ENCODE measurements at regions not wholly inside any gene's neighbourhood (a gene's known extent, or its start where the extent isn't known, plus 50 kb on each side); places are given as distances from the start of the nearest gene placed in this dataset.

DNA sequence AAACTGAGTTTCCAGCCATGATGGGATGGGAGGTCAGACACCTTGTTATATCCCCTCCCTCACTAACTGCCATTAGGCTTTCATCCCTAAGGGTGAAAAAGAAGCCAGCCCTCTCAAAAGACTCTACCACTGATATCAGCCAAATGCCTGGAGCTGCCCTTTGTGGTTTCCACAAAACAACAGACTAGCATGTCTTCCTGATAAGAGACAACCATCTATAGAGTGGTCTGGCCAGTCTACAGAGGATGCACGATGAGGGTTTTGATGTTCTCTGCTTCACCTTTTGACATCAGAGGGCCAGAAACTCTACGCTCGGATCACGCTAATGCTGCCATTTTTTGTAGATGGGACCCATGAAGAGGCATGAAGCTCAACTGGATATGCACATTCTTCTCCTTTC is 61.7 kb upstream of the ARHGAP18 start:
- DNase-seq (ENCODE audit: low spot score in 2 of 2, unreplicated experiment in 2 of 2) = no peak
- Mint-ChIP-seq H3K4me3 (no peak overlapping the region), H3K27me3 (ENCODE audit: low read depth) (peaks cover 28% of the 10 kb centered on the region), H3K36me3 (no peaks in the 10 kb centered on the region), H3K27ac (no peak overlapping the region), H3K9me3 (peaks cover 8% of the 10 kb centered on the region), H3K4me1 (peaks cover 14% of the 10 kb centered on the region)
- TF ChIP-seq, protein P1, sequence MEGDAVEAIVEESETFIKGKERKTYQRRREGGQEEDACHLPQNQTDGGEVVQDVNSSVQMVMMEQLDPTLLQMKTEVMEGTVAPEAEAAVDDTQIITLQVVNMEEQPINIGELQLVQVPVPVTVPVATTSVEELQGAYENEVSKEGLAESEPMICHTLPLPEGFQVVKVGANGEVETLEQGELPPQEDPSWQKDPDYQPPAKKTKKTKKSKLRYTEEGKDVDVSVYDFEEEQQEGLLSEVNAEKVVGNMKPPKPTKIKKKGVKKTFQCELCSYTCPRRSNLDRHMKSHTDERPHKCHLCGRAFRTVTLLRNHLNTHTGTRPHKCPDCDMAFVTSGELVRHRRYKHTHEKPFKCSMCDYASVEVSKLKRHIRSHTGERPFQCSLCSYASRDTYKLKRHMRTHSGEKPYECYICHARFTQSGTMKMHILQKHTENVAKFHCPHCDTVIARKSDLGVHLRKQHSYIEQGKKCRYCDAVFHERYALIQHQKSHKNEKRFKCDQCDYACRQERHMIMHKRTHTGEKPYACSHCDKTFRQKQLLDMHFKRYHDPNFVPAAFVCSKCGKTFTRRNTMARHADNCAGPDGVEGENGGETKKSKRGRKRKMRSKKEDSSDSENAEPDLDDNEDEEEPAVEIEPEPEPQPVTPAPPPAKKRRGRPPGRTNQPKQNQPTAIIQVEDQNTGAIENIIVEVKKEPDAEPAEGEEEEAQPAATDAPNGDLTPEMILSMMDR (IDR thresholded peaks at IDR 0.05; ENCODE audit: unreplicated experiment) = no peak

DNA sequence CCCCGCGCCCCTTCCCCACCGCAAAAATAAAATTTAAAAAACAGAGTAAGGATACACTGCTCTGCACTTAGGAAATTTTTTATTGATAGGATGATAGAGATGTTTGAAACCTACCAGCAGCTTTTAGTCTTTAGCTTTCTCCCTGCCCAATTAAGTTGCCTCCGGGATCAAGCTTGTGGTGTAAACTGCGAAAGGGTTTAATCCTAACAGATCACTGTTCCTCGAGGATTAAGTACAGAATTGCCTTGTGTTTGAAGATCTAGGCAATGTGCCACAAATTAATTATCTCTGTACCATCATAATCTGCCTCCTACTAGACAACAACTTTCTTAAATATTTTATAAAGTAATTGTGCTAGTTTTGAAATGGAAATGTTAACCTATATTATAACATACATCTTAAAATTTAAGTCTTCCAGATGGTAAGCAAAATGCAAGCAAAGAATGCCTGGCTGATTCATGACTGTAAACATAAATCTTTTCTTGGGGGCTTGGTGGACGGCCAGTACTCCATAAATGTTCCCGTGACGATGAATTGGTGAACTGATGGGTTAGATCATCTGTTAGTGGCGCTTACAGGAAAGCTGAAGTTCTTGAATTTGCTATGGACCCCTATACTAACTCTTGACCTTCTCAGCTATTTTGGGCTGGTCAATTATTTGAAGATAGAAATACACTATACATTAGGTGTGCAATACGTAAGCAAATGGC is 58.0 kb upstream of the ARHGAP18 start:
- H3K36me3 Mint-ChIP-seq = no peaks in the 10 kb centered on the region
- H3K4me3 Mint-ChIP-seq = peak overlapping the region; percentile 73
- peaks cover 17% of the 10 kb centered on the region for H3K4me1 Mint-ChIP-seq
- TF ChIP-seq, protein P1 (IDR thresholded peaks at IDR 0.05; ENCODE audit: unreplicated experiment) = no peak
- peaks cover 4% of the 10 kb centered on the region for H3K9me3 Mint-ChIP-seq
- no peak overlapping the region for H3K27ac Mint-ChIP-seq
- DNase-seq (ENCODE audit: low spot score in 2 of 2, unreplicated experiment in 2 of 2) = no peak
- peaks cover 51% of the 10 kb centered on the region for H3K27me3 Mint-ChIP-seq (ENCODE audit: low read depth)

- Mint-ChIP-seq H3K36me3 (no peaks in the 10 kb centered on the region), H3K9me3 (peaks cover 2% of the 10 kb centered on the region), H3K27me3 (ENCODE audit: low read depth) (peaks cover 48% of the 10 kb centered on the region), H3K4me3 (peak overlapping the region; percentile 73), H3K4me1 (peaks cover 17% of the 10 kb centered on the region), H3K27ac (no peak overlapping the region)
- DNase-seq (ENCODE audit: low spot score in 2 of 2, unreplicated experiment in 2 of 2) = peak; percentile 27 to 52
- TF ChIP-seq, protein P1 (IDR thresholded peaks at IDR 0.05; ENCODE audit: unreplicated experiment) = no peak
Measured at GRCh38 chr6:129766959-129767728, 57.2 kb upstream of the ARHGAP18 start.

GRCh38 chr6:129764761-129765407 is 54.9 kb upstream of the ARHGAP18 start:
- Mint-ChIP-seq H3K9me3 (no peaks in the 10 kb centered on the region), H3K27me3 (ENCODE audit: low read depth) (peaks cover 37% of the 10 kb centered on the region), H3K27ac (no peak overlapping the region), H3K36me3 (no peaks in the 10 kb centered on the region), H3K4me1 (peaks cover 19% of the 10 kb centered on the region), H3K4me3 (no peak overlapping the region)
- no peak for DNase-seq (ENCODE audit: low spot score in 2 of 2, unreplicated experiment in 2 of 2)
- TF ChIP-seq, protein P1 (IDR thresholded peaks at IDR 0.05; ENCODE audit: unreplicated experiment) = no peak

- H3K36me3 Mint-ChIP-seq = no peaks in the 10 kb centered on the region
- no peaks in the 10 kb centered on the region for H3K9me3 Mint-ChIP-seq
- no peak overlapping the region for H3K4me3 Mint-ChIP-seq
- peaks cover 6% of the 10 kb centered on the region for H3K4me1 Mint-ChIP-seq
- H3K27ac Mint-ChIP-seq = no peak overlapping the region
- H3K27me3 Mint-ChIP-seq (ENCODE audit: low read depth) = peaks cover 8% of the 10 kb centered on the region
- TF ChIP-seq, protein P1 (IDR thresholded peaks at IDR 0.05; ENCODE audit: unreplicated experiment) = no peak
- DNase-seq (ENCODE audit: low spot score in 2 of 2, unreplicated experiment in 2 of 2) = no peak
Measured at GRCh38 chr6:129759796-129760605, 50.0 kb upstream of the ARHGAP18 start.
